ENCODE measurements at regions not wholly inside any gene's neighbourhood (a gene's known extent, or its start where the extent isn't known, plus 50 kb on each side); places are given as distances from the start of the nearest gene placed in this dataset.
"Not testable (repeated sequence)": the region's sequence is repeated elsewhere in the genome, so short reads cannot be mapped to it uniquely, and the experiment has no call there.

GRCh38 chr5:117645400-117645799 lies 1070.8 kb upstream of the SEMA6A start:
- DNase-seq (ENCODE audit: low read depth, low spot score) = no peak

- DNase-seq (ENCODE audit: low read depth, low spot score) = no peak
These were observed 1064.0 kb upstream of the SEMA6A start for GRCh38 chr5:117638581-117638980.

- DNase-seq (ENCODE audit: low read depth, low spot score) = no peak
These were observed 1058.5 kb upstream of the SEMA6A start for GRCh38 chr5:117633093-117633492.

- DNase-seq (ENCODE audit: low read depth, low spot score) = no peak
These were observed 1049.6 kb upstream of the SEMA6A start for GRCh38 chr5:117624201-117624600.

GRCh38 chr5:117623042-117623805 lies 1048.6 kb upstream of the SEMA6A start:
- DNase-seq (ENCODE audit: low read depth, low spot score) = no peak

GRCh38 chr5:117621921-117622320 lies 1047.3 kb upstream of the SEMA6A start:
- DNase-seq (ENCODE audit: low read depth, low spot score) = no peak

- DNase-seq (ENCODE audit: low read depth, low spot score) = no peak
These were observed 1040.6 kb upstream of the SEMA6A start for GRCh38 chr5:117615226-117615625.

- no peak for DNase-seq (ENCODE audit: low read depth, low spot score)
These were observed 1039.8 kb upstream of the SEMA6A start for GRCh38 chr5:117614408-117614807.

GRCh38 chr5:117604845-117605244 lies 1030.2 kb upstream of the SEMA6A start:
- DNase-seq (ENCODE audit: low read depth, low spot score) = no peak

GRCh38 chr5:117599811-117600210 lies 1025.2 kb upstream of the SEMA6A start:
- DNase-seq (ENCODE audit: low read depth, low spot score) = not testable (repeated sequence)

- DNase-seq (ENCODE audit: low read depth, low spot score) = no peak
These were observed 1019.5 kb upstream of the SEMA6A start for GRCh38 chr5:117594166-117594565.

- no peak for DNase-seq (ENCODE audit: low read depth, low spot score)
These were observed 1016.3 kb upstream of the SEMA6A start for GRCh38 chr5:117590944-117591343.

- DNase-seq (ENCODE audit: low read depth, low spot score) = no peak
These were observed 1014.0 kb upstream of the SEMA6A start for GRCh38 chr5:117588611-117589010.

- DNase-seq (ENCODE audit: low read depth, low spot score) = no peak
These were observed 1012.5 kb upstream of the SEMA6A start for GRCh38 chr5:117587111-117587510.

GRCh38 chr5:117568622-117569021 lies 994.0 kb upstream of the SEMA6A start:
- no peak for DNase-seq (ENCODE audit: low read depth, low spot score)

GRCh38 chr5:117568126-117568525 lies 993.5 kb upstream of the SEMA6A start:
- DNase-seq (ENCODE audit: low read depth, low spot score) = no peak

- DNase-seq (ENCODE audit: low read depth, low spot score) = no peak
These were observed 988.0 kb upstream of the SEMA6A start for GRCh38 chr5:117562647-117563046.

GRCh38 chr5:117561531-117561930 lies 986.9 kb upstream of the SEMA6A start:
- DNase-seq (ENCODE audit: low read depth, low spot score) = no peak

- DNase-seq (ENCODE audit: low read depth, low spot score) = no peak
These were observed 984.6 kb upstream of the SEMA6A start for GRCh38 chr5:117559005-117559844.

GRCh38 chr5:117551236-117551635 lies 976.6 kb upstream of the SEMA6A start:
- DNase-seq (ENCODE audit: low read depth, low spot score) = no peak

- DNase-seq (ENCODE audit: low read depth, low spot score) = no peak
These were observed 972.6 kb upstream of the SEMA6A start for GRCh38 chr5:117547192-117547591.

GRCh38 chr5:117539692-117540091 lies 965.1 kb upstream of the SEMA6A start:
- no peak for DNase-seq (ENCODE audit: low read depth, low spot score)

GRCh38 chr5:117533792-117534191 lies 959.2 kb upstream of the SEMA6A start:
- no peak for DNase-seq (ENCODE audit: low read depth, low spot score)

Measured in activated naive CD8-positive, alpha-beta T cell treated with anti-CD3 and anti-CD28 coated beads, Interleukin-2, amount 50 U/mL, for 16 hours (primary cell).